ENCODE measurements at regions not wholly inside any gene's neighbourhood (a gene's known extent, or its start where the extent isn't known, plus 50 kb on each side); places are given as distances from the start of the nearest gene placed in this dataset.
A peak's percentile ranks its signal among the peaks of the same experiment; 100 is the strongest.

GRCh38 chr15:99504071-99504822, 61.5 kb upstream of the MEF2A start:
- H3K27me3 ChIP-seq (replicated peaks in 2 of 5; ENCODE audit: control insufficient read depth in 4 of 5, insufficient read depth in 5 of 5, low read length in 4 of 5) = peaks cover 0 to 4% (median 0%) of the 10 kb centered on the region in 5 experiments
- 81% methylated on average over 8 of the region's 9 CpGs for WGBS (ENCODE audit: insufficient coverage)
- DNase-seq = peak in 2 of 3 donors; percentile 74 to 76
- H3K9me3 ChIP-seq (ENCODE audit: control extremely low read depth in 1 of 5, control insufficient read depth in 4 of 5, insufficient read depth in 2 of 5, low read depth in 1 of 5, low read length in 4 of 5) = no peaks in the 10 kb centered on the region
- no peak overlapping the region for H3K27ac ChIP-seq (ENCODE audit: insufficient read depth in 1 of 2, low read depth in 1 of 2, low read length in 2 of 2, poor library complexity in 1 of 2, severe bottlenecking in 2 of 2)
- H3K36me3 ChIP-seq (ENCODE audit: control insufficient read depth in 4 of 4, insufficient read depth in 4 of 4, low read length in 3 of 4) = no peaks in the 10 kb centered on the region
- CTCF ChIA-PET = interaction anchor here (0.8 to 1.2 kb wide), 3 partner anchors 19 to 27 kb away, joined by 3 to 4 read pairs (median 3); no protein-coding TSS in a partner anchor
- POLR2A ChIA-PET = interaction anchor here (1.2 kb wide), 1 partner anchor 9 kb away, joined by 3 read pairs; no protein-coding TSS in a partner anchor
- peaks cover 13 to 71% (median 35%) of the 10 kb centered on the region in 4 experiments for H3K4me1 ChIP-seq (ENCODE audit: control extremely low read depth in 1 of 4, control insufficient read depth in 4 of 4, insufficient read depth in 4 of 4, low read length in 3 of 4)
- no peak overlapping the region for H3K4me3 ChIP-seq (ENCODE audit: control insufficient read depth in 1 of 7, extremely low read depth in 1 of 7, insufficient read depth in 4 of 7, low read depth in 2 of 7, low read length in 6 of 7)

- Histone ChIP-seq H3K4me1 (ENCODE audit: control extremely low read depth in 1 of 4, control insufficient read depth in 4 of 4, insufficient read depth in 4 of 4, low read length in 3 of 4) (peaks cover 14 to 78% (median 42%) of the 10 kb centered on the region in 4 experiments), H3K36me3 (ENCODE audit: control insufficient read depth in 4 of 4, insufficient read depth in 4 of 4, low read length in 3 of 4) (no peaks in the 10 kb centered on the region), H3K27ac (ENCODE audit: insufficient read depth in 1 of 2, low read depth in 1 of 2, low read length in 2 of 2, poor library complexity in 1 of 2, severe bottlenecking in 2 of 2) (no peak overlapping the region), H3K9me3 (ENCODE audit: control extremely low read depth in 1 of 5, control insufficient read depth in 4 of 5, insufficient read depth in 2 of 5, low read depth in 1 of 5, low read length in 4 of 5) (no peaks in the 10 kb centered on the region), H3K27me3 (replicated peaks in 2 of 5; ENCODE audit: control insufficient read depth in 4 of 5, insufficient read depth in 5 of 5, low read length in 4 of 5) (peaks cover 0 to 4% (median 0%) of the 10 kb centered on the region in 5 experiments), H3K4me3 (ENCODE audit: control insufficient read depth in 1 of 7, extremely low read depth in 1 of 7, insufficient read depth in 4 of 7, low read depth in 2 of 7, low read length in 6 of 7) (no peak overlapping the region)
- WGBS (ENCODE audit: insufficient coverage) = 81% methylated on average over 4 of the region's 8 CpGs
- CTCF ChIA-PET = interaction anchor here (0.8 to 1.2 kb wide), 3 partner anchors 20 to 28 kb away, joined by 3 to 4 read pairs (median 3); no protein-coding TSS in a partner anchor
- DNase-seq = peak in 1 of 3 donors; percentile 35
- POLR2A ChIA-PET = no interaction called here
Measured at GRCh38 chr15:99504823-99505551, 60.8 kb upstream of the MEF2A start.

- no CpG with 5 or more reads among the region's 3 CpGs for WGBS (ENCODE audit: insufficient coverage)
- ChIA-PET CTCF (interaction anchor here (1.3 to 1.9 kb wide), 2 partner anchors 13 to 22 kb away, joined by 4 read pairs; no protein-coding TSS in a partner anchor), POLR2A (interaction anchor here (0.6 kb wide), 1 partner anchor 190 kb away, joined by 4 read pairs; no protein-coding TSS in a partner anchor)
- Histone ChIP-seq H3K9me3 (ENCODE audit: control extremely low read depth in 1 of 5, control insufficient read depth in 4 of 5, insufficient read depth in 2 of 5, low read depth in 1 of 5, low read length in 4 of 5) (no peaks in the 10 kb centered on the region), H3K4me3 (ENCODE audit: control insufficient read depth in 1 of 7, extremely low read depth in 1 of 7, insufficient read depth in 4 of 7, low read depth in 2 of 7, low read length in 6 of 7) (no peak overlapping the region), H3K27ac (ENCODE audit: insufficient read depth in 1 of 2, low read depth in 1 of 2, low read length in 2 of 2, poor library complexity in 1 of 2, severe bottlenecking in 2 of 2) (no peak overlapping the region), H3K27me3 (replicated peaks in 2 of 5; ENCODE audit: control insufficient read depth in 4 of 5, insufficient read depth in 5 of 5, low read length in 4 of 5) (peaks cover 0 to 3% (median 0%) of the 10 kb centered on the region in 5 experiments), H3K36me3 (ENCODE audit: control insufficient read depth in 4 of 4, insufficient read depth in 4 of 4, low read length in 3 of 4) (no peaks in the 10 kb centered on the region), H3K4me1 (ENCODE audit: control extremely low read depth in 1 of 4, control insufficient read depth in 4 of 4, insufficient read depth in 4 of 4, low read length in 3 of 4) (peaks cover 20 to 88% (median 52%) of the 10 kb centered on the region in 4 experiments)
- no peak for DNase-seq
Measured at GRCh38 chr15:99506399-99506798, 59.4 kb upstream of the MEF2A start.

GRCh38 chr15:99507016-99507503, 58.7 kb upstream of the MEF2A start:
- no peaks in the 10 kb centered on the region for H3K36me3 ChIP-seq (ENCODE audit: control insufficient read depth in 4 of 4, insufficient read depth in 4 of 4, low read length in 3 of 4)
- no peak for DNase-seq
- H3K4me3 ChIP-seq (ENCODE audit: control insufficient read depth in 1 of 7, extremely low read depth in 1 of 7, insufficient read depth in 4 of 7, low read depth in 2 of 7, low read length in 6 of 7) = no peak overlapping the region
- POLR2A ChIA-PET = interaction anchor here (0.6 to 0.7 kb wide), 2 partner anchors 190 to 196 kb away, joined by 3 to 4 read pairs; no protein-coding TSS in a partner anchor
- H3K27me3 ChIP-seq (replicated peaks in 2 of 5; ENCODE audit: control insufficient read depth in 4 of 5, insufficient read depth in 5 of 5, low read length in 4 of 5) = no peaks in the 10 kb centered on the region
- CTCF ChIA-PET = interaction anchor here (0.8 to 1.9 kb wide), 5 partner anchors 13 to 197 kb away, joined by 3 to 8 read pairs (median 4); no protein-coding TSS in a partner anchor
- no peaks in the 10 kb centered on the region for H3K9me3 ChIP-seq (ENCODE audit: control extremely low read depth in 1 of 5, control insufficient read depth in 4 of 5, insufficient read depth in 2 of 5, low read depth in 1 of 5, low read length in 4 of 5)
- H3K27ac ChIP-seq (ENCODE audit: insufficient read depth in 1 of 2, low read depth in 1 of 2, low read length in 2 of 2, poor library complexity in 1 of 2, severe bottlenecking in 2 of 2) = no peak overlapping the region
- H3K4me1 ChIP-seq (ENCODE audit: control extremely low read depth in 1 of 4, control insufficient read depth in 4 of 4, insufficient read depth in 4 of 4, low read length in 3 of 4) = peaks cover 21 to 89% (median 58%) of the 10 kb centered on the region in 4 experiments
- WGBS (ENCODE audit: insufficient coverage) = 94% methylated on average over 6 of the region's 6 CpGs

- Histone ChIP-seq H3K27me3 (replicated peaks in 2 of 5; ENCODE audit: control insufficient read depth in 4 of 5, insufficient read depth in 5 of 5, low read length in 4 of 5) (no peaks in the 10 kb centered on the region), H3K9me3 (ENCODE audit: control extremely low read depth in 1 of 5, control insufficient read depth in 4 of 5, insufficient read depth in 2 of 5, low read depth in 1 of 5, low read length in 4 of 5) (no peaks in the 10 kb centered on the region), H3K36me3 (ENCODE audit: control insufficient read depth in 4 of 4, insufficient read depth in 4 of 4, low read length in 3 of 4) (no peaks in the 10 kb centered on the region), H3K4me1 (ENCODE audit: control extremely low read depth in 1 of 4, control insufficient read depth in 4 of 4, insufficient read depth in 4 of 4, low read length in 3 of 4) (peaks cover 21 to 89% (median 64%) of the 10 kb centered on the region in 4 experiments), H3K4me3 (ENCODE audit: control insufficient read depth in 1 of 7, extremely low read depth in 1 of 7, insufficient read depth in 4 of 7, low read depth in 2 of 7, low read length in 6 of 7) (no peak overlapping the region), H3K27ac (ENCODE audit: insufficient read depth in 1 of 2, low read depth in 1 of 2, low read length in 2 of 2, poor library complexity in 1 of 2, severe bottlenecking in 2 of 2) (no peak overlapping the region)
- POLR2A ChIA-PET = interaction anchor here (0.7 kb wide), 1 partner anchor 196 kb away, joined by 3 read pairs; no protein-coding TSS in a partner anchor
- DNase-seq = peak in 2 of 3 donors; percentile 67 to 75
- 69% methylated on average over 23 of the region's 24 CpGs for WGBS (ENCODE audit: insufficient coverage)
- CTCF ChIA-PET = interaction anchor here (0.8 to 1.9 kb wide), 5 partner anchors 14 to 197 kb away, joined by 3 to 8 read pairs (median 4); no protein-coding TSS in a partner anchor
Measured at GRCh38 chr15:99507504-99508310, 58.1 kb upstream of the MEF2A start.

- CTCF ChIA-PET = no interaction called here
- Histone ChIP-seq H3K4me1 (ENCODE audit: control extremely low read depth in 1 of 4, control insufficient read depth in 4 of 4, insufficient read depth in 4 of 4, low read length in 3 of 4) (peaks cover 21 to 83% (median 64%) of the 10 kb centered on the region in 4 experiments), H3K36me3 (ENCODE audit: control insufficient read depth in 4 of 4, insufficient read depth in 4 of 4, low read length in 3 of 4) (no peaks in the 10 kb centered on the region), H3K9me3 (ENCODE audit: control extremely low read depth in 1 of 5, control insufficient read depth in 4 of 5, insufficient read depth in 2 of 5, low read depth in 1 of 5, low read length in 4 of 5) (peaks cover 0 to 2% (median 0%) of the 10 kb centered on the region in 5 experiments), H3K27ac (ENCODE audit: insufficient read depth in 1 of 2, low read depth in 1 of 2, low read length in 2 of 2, poor library complexity in 1 of 2, severe bottlenecking in 2 of 2) (no peak overlapping the region), H3K27me3 (replicated peaks in 2 of 5; ENCODE audit: control insufficient read depth in 4 of 5, insufficient read depth in 5 of 5, low read length in 4 of 5) (no peaks in the 10 kb centered on the region), H3K4me3 (ENCODE audit: control insufficient read depth in 1 of 7, extremely low read depth in 1 of 7, insufficient read depth in 4 of 7, low read depth in 2 of 7, low read length in 6 of 7) (no peak overlapping the region)
- DNase-seq = no peak
- WGBS (ENCODE audit: insufficient coverage) = 92% methylated on average over 4 of the region's 6 CpGs
- POLR2A ChIA-PET = no interaction called here
Measured at GRCh38 chr15:99508311-99508645, 57.5 kb upstream of the MEF2A start.

All from common myeloid progenitor, CD34-positive (primary cell).